Liver (tissue), 3 donors: ENCODE measurements at regions not wholly inside any gene's neighbourhood (a gene's known extent, or its start where the extent isn't known, plus 50 kb on each side); places are given as distances from the start of the nearest gene placed in this dataset.

ENCODE experiments used
- FOXA1 ChIP-seq: IDR thresholded peaks from 2 replicates; pipeline ENCODE4 v1.6.1; 2016; ENCODE audit warnings: antibody characterized with exemption
- GABPA ChIP-seq, 2 donors: IDR thresholded peaks in 1 of 2; conservative IDR thresholded peaks in 1 of 2; 2 replicates each; pipeline ENCODE4 v1.6.1; 2016; ENCODE audit warnings: antibody characterized with exemption in 2 of 2, mild to moderate bottlenecking in 1 of 2, moderate library complexity in 1 of 2
- NR2F2 ChIP-seq: IDR thresholded peaks from 2 replicates; pipeline ENCODE4 v1.6.1; 2016; ENCODE audit warnings: antibody characterized with exemption
- RAD21 ChIP-seq, 2 donors: IDR thresholded peaks; 2 replicates each; pipeline ENCODE4 v1.6.1; 2016; ENCODE audit warnings: antibody characterized with exemption in 2 of 2, mild to moderate bottlenecking in 2 of 2
- TAF1 ChIP-seq: conservative IDR thresholded peaks from 2 replicates; pipeline ENCODE4 v1.6.1; 2016; ENCODE audit warnings: antibody characterized with exemption, mild to moderate bottlenecking
- YY1 ChIP-seq: IDR thresholded peaks from 2 replicates; pipeline ENCODE4 v1.6.1; 2016; ENCODE audit warnings: antibody characterized with exemption, mild to moderate bottlenecking
- TF ChIP-seq, protein P1 (sequence below): fragments of 150-350 bp; IDR thresholded peaks from 2 replicates; pipeline ENCODE4 v1.5.1; 2017; ENCODE audit warnings: improper control_type of control experiment, low read depth, low read length; ENCODE audit not compliant: missing input control
- TF ChIP-seq, protein P2 (sequence below): IDR thresholded peaks from 2 replicates; pipeline ENCODE4 v1.6.1; 2016; ENCODE audit warnings: antibody characterized with exemption
- TF ChIP-seq, protein P3 (sequence below): IDR thresholded peaks from 2 replicates; pipeline ENCODE4 v1.6.1; 2016; ENCODE audit warnings: antibody characterized with exemption, mild to moderate bottlenecking
- donor health status: healthy.
- donor health status: healthy.

DNA sequence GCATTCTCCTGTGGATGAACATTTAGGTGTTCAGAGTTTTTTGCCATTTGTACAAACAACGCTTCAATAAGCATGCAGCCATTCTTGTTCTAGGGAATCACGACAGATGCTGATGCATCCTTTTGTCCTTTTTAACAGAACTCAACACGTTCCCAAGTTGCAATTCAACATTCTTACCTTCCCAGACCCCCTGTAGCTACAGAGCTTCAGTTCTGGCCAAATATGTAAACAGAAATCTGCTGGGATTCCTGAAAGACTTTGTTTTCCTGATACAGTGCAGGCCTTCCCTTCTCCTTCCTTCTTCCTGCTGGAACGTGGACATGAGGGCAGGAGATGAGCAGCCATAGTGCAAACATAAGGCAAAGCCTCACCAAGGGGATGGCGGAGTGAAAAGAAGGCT lies 59.1 kb upstream of the SPATA12 start:
- TF ChIP-seq, protein P1, sequence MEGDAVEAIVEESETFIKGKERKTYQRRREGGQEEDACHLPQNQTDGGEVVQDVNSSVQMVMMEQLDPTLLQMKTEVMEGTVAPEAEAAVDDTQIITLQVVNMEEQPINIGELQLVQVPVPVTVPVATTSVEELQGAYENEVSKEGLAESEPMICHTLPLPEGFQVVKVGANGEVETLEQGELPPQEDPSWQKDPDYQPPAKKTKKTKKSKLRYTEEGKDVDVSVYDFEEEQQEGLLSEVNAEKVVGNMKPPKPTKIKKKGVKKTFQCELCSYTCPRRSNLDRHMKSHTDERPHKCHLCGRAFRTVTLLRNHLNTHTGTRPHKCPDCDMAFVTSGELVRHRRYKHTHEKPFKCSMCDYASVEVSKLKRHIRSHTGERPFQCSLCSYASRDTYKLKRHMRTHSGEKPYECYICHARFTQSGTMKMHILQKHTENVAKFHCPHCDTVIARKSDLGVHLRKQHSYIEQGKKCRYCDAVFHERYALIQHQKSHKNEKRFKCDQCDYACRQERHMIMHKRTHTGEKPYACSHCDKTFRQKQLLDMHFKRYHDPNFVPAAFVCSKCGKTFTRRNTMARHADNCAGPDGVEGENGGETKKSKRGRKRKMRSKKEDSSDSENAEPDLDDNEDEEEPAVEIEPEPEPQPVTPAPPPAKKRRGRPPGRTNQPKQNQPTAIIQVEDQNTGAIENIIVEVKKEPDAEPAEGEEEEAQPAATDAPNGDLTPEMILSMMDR = no peak
- TF ChIP-seq YY1 (no peak), TAF1 (no peak), RAD21 (IDR thresholded peaks at IDR 0.05) (no peak), GABPA (IDR thresholded peaks at IDR 0.05 in 1 of 2, conservative IDR thresholded peaks at IDR 0.05 in 1 of 2) (no peak), NR2F2 (no peak), FOXA1 (no peak)
- TF ChIP-seq, protein P2, sequence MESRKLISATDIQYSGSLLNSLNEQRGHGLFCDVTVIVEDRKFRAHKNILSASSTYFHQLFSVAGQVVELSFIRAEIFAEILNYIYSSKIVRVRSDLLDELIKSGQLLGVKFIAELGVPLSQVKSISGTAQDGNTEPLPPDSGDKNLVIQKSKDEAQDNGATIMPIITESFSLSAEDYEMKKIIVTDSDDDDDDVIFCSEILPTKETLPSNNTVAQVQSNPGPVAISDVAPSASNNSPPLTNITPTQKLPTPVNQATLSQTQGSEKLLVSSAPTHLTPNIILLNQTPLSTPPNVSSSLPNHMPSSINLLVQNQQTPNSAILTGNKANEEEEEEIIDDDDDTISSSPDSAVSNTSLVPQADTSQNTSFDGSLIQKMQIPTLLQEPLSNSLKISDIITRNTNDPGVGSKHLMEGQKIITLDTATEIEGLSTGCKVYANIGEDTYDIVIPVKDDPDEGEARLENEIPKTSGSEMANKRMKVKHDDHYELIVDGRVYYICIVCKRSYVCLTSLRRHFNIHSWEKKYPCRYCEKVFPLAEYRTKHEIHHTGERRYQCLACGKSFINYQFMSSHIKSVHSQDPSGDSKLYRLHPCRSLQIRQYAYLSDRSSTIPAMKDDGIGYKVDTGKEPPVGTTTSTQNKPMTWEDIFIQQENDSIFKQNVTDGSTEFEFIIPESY = no peak
- TF ChIP-seq, protein P3, sequence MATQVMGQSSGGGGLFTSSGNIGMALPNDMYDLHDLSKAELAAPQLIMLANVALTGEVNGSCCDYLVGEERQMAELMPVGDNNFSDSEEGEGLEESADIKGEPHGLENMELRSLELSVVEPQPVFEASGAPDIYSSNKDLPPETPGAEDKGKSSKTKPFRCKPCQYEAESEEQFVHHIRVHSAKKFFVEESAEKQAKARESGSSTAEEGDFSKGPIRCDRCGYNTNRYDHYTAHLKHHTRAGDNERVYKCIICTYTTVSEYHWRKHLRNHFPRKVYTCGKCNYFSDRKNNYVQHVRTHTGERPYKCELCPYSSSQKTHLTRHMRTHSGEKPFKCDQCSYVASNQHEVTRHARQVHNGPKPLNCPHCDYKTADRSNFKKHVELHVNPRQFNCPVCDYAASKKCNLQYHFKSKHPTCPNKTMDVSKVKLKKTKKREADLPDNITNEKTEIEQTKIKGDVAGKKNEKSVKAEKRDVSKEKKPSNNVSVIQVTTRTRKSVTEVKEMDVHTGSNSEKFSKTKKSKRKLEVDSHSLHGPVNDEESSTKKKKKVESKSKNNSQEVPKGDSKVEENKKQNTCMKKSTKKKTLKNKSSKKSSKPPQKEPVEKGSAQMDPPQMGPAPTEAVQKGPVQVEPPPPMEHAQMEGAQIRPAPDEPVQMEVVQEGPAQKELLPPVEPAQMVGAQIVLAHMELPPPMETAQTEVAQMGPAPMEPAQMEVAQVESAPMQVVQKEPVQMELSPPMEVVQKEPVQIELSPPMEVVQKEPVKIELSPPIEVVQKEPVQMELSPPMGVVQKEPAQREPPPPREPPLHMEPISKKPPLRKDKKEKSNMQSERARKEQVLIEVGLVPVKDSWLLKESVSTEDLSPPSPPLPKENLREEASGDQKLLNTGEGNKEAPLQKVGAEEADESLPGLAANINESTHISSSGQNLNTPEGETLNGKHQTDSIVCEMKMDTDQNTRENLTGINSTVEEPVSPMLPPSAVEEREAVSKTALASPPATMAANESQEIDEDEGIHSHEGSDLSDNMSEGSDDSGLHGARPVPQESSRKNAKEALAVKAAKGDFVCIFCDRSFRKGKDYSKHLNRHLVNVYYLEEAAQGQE = no peak
